WI38 (cell line): ENCODE measurements at regions not wholly inside any gene's neighbourhood (a gene's known extent, or its start where the extent isn't known, plus 50 kb on each side); places are given as distances from the start of the nearest gene placed in this dataset.
"Not testable (repeated sequence)": the region's sequence is repeated elsewhere in the genome, so short reads cannot be mapped to it uniquely, and the experiment has no call there.

Source experiments
- H3K4me3 ChIP-seq: 2 replicates; pipeline ENCODE4 v1.5.1; 2011; ENCODE audit warnings: low read depth, mild to moderate bottlenecking, control low read depth, low read length
- TF ChIP-seq, protein P1 (sequence below): IDR thresholded peaks from 2 replicates; pipeline ENCODE4 v1.5.1; 2012; ENCODE audit warnings: low read depth, mild to moderate bottlenecking, control low read depth, low read length

GRCh38 chr9:119689879-119690278, 320.6 kb upstream of the BRINP1 start:
- TF ChIP-seq, protein P1, sequence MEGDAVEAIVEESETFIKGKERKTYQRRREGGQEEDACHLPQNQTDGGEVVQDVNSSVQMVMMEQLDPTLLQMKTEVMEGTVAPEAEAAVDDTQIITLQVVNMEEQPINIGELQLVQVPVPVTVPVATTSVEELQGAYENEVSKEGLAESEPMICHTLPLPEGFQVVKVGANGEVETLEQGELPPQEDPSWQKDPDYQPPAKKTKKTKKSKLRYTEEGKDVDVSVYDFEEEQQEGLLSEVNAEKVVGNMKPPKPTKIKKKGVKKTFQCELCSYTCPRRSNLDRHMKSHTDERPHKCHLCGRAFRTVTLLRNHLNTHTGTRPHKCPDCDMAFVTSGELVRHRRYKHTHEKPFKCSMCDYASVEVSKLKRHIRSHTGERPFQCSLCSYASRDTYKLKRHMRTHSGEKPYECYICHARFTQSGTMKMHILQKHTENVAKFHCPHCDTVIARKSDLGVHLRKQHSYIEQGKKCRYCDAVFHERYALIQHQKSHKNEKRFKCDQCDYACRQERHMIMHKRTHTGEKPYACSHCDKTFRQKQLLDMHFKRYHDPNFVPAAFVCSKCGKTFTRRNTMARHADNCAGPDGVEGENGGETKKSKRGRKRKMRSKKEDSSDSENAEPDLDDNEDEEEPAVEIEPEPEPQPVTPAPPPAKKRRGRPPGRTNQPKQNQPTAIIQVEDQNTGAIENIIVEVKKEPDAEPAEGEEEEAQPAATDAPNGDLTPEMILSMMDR, result no peak
- H3K4me3 ChIP-seq, result no peak overlapping the region

GRCh38 chr9:119688547-119688946, 319.3 kb upstream of the BRINP1 start:
- H3K4me3 ChIP-seq, result no peak overlapping the region
- TF ChIP-seq, protein P1, result no peak

DNA sequence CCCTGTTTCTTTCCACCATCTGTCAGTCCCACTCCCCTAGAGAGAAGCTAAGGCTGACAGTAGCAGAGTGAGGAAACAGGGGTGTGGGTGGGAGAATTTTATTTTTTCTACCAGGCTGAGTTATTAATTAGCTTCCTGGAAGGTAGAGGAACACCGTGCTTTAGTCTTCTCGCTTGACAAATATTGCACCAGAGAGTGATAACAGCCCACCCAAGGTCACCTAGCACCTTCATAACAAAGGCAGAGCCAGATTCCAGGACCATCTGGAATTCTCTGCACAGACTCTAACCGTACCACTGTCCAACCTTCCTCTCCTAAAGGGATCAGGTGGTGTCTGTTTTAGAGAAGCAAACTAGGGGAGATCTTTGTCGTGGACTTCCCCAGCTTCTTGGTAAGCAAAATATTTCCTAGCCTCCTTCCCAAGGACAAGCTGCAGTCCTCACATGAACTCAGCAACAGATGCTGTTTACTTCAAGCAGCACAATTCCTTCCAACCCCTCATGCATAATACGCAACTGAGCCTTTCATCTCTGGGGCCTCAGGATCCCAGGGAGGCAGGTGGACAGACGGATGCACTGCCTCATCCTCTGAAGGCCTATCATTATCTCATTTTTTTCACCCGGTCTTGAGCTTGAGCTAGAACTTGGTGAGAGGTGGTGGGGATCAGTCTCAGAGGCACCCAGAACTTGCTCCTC, 308.7 kb upstream of the BRINP1 start:
- H3K4me3 ChIP-seq, result no peak overlapping the region
- TF ChIP-seq, protein P1, result no peak

DNA sequence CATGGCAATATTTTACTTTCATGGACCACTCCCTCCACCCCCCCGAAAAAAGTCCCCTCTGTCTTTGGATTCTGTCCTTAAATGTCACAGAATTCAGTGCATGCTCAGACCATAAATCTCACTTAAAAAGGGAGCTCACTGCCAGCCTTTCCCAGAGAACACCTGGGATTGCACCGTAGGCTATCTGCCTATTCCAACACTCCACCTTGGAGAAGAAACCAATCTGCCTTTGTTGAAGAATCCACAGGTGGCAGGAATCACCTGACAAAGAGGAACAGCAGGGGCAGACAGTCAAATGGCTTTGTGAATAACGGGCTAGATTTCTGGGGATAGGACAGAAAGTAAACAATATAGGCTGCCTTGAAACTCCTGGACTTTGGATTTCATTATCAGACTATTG, 306.7 kb upstream of the BRINP1 start:
- H3K4me3 ChIP-seq, result no peak overlapping the region
- TF ChIP-seq, protein P1, result no peak

DNA sequence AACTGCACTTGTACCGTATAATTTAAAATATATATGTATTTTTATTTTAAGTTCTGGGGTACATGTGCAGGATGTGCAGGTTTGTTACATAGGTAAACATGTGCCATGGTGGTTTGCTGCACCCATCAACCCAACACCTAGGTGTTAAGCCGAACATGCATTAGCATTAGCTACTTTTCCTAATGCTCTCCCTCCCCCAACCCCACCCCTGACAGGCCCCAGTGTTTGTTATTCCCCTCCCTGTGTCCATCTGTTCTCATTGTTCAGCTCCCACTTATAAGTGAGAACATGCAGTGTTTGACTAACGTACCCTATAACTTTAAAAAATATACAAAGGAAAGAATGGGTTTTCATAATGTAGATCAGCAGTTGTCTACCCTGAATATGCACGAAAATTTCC, 303.5 kb upstream of the BRINP1 start:
- not testable (repeated sequence) for H3K4me3 ChIP-seq

DNA sequence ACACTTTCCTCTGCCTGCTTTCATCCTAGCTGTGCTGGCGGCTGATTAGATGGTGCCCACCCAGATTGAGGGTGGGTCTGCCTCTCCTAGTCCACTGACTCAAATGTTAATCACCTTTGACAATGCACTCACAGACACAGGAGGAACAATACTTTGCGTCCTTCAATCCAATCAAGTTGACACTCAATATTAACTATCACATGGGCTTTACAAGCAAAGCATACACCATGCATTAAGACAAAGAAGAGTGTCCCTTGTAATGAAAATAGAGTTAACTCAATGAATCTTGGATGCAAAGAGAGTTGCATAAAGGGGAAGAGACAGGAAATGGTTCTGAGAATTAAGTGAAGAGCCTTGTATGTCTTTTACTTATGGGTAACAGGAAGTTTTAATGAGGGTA, 298.7 kb upstream of the BRINP1 start:
- H3K4me3 ChIP-seq, result no peak overlapping the region
- TF ChIP-seq, protein P1, result no peak

GRCh38 chr9:119667163-119667562, 297.9 kb upstream of the BRINP1 start:
- H3K4me3 ChIP-seq, result no peak overlapping the region

More at GRCh38 chr9:119667163-119667562, 297.9 kb upstream of the BRINP1 start:
- TF ChIP-seq, protein P1, result no peak
